GM19395 (cell line): ENCODE measurements at regions not wholly inside any gene's neighbourhood (a gene's known extent, or its start where the extent isn't known, plus 50 kb on each side); places are given as distances from the start of the nearest gene placed in this dataset.
"Not testable (repeated sequence)": the region's sequence is repeated elsewhere in the genome, so short reads cannot be mapped to it uniquely, and the experiment has no call there.

ENCODE experiments used
- ATAC-seq: cut with Tn5 transposase; IDR thresholded peaks from one replicate; pipeline ENCODE4 v1.9.1; 2021; ENCODE audit warnings: mild to moderate bottlenecking, moderate library complexity; ENCODE audit not compliant: unreplicated experiment

DNA sequence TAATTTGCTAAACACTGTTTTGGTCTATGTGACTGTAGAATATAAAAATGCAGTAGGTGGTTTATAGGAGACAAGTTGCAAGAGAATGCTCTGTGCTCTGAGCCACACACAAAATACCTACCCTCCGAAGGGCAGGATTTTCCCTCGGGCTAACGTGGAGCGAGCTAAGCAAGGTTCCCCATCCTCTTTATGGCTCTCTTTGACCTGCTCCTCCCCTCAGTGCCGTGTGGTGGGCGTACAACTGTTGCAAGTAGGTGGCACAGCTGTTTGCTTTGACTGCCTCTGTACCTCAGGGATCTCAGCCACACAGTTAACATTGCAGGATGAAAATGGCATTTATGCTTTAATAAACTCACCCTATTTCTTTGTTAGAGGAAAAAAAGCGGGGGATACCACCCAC lies 339.1 kb downstream of the SATB1 start:
- no peak for ATAC-seq

DNA sequence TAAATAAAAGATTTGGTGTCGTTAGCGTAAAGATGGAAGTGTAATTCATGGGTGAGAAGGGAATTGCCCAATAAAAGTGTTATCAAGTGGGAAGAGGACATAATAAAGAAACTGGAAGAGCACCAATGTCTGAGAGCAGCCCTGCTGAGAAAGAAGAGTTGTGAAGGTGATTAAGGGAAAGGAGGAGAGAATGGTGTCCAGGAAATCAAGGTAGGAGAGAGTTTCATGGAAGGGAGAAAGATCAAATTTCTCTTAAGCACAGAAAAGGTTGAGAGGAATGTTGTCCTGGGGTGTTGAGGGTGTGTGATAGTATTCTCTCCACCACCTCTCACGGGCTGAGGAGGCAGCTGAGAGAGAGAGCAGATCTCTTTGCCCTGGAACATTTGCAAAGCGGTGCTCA lies 339.7 kb downstream of the SATB1 start:
- no peak for ATAC-seq

DNA sequence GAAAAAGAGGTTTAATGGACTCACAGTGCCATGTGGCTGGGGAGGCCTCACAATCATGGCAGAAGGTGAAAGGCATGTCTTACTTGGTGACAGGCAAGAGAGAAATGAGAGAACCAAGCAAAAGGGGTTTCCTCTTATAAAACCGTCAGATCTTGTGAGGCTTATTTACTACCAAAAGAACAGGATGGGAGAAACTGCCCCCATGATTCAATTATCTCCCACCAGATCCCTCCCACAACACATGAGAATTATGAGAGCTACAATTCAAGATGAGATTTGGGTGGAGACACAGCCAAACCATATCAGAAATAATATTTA lies 340.8 kb upstream of the TBC1D5 start:
- not testable (repeated sequence) for ATAC-seq

DNA sequence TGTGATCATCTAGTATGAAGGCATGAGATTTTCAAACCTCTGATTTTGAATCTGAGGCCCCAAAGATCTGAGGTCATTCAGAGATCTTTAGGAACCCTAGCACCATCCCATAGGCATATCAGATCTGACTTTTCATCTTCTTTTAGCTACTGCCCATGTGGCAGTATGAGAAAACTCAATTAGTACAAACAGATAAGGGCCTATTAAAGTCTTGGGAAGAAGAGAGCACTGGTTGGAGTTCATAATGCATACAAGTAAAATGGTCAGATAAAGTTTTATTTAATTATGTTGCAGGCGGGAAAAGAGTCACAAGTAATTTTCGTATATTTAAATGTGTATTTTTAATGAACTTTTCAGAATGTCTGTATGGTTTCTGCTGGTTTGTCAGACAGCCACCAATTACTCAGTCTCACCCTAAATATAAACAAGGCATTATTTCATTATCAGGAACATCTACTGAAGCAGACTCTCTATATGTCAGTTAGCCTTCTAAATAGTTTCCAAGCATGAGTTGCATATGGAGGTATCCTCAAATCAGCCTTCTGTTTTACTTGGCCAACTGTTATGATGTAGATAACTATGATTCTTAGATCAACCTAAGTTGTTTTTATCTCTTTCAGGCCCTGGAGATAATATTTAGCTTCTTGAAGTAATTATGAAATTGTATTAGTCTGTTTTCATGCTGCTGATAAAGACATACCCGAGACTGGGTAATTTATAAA lies 340.3 kb upstream of the TBC1D5 start:
- ATAC-seq: no peak

DNA sequence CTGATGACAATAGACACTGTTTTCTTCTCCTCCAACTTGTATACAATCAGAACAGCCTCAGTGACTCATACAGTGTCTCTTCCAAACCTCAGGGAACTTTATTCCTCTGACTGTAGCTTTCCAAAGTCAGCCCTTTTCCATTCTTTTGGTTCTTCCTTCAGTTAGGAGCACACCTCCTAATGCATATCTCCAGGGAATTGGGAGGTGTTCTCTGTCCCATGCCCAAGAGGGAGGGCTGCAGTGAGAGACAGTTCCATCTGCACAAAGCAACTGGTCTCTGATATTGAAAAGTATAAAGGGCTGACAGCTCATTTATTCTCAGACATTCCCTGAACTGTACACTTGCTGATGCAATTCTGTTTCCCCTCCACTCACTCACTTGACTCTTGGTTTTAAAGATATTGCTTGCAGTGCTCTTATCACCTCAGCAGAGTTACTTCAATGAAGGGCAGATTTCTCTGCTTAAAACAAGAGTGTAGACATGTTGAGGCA lies 337.8 kb upstream of the TBC1D5 start:
- no peak for ATAC-seq

DNA sequence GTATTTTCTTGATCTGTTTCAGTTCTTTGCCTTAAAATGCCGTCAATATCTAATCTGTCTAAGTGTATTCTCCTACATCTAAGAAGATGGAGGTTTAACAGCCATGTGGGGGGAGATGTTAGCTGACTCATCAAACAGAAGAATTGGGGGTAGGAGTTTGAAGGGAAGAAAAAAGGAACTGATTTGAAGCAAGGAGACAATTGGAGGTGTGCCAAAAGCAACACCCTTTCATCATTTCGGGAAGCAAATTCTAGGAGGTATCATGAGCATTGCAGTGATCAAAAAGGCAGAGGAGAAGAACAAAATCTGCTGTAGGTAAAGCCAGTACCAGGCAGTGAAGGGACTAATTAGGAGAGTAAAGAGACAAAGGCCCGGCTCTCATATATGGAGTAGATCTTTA lies 337.3 kb upstream of the TBC1D5 start:
- no peak for ATAC-seq

DNA sequence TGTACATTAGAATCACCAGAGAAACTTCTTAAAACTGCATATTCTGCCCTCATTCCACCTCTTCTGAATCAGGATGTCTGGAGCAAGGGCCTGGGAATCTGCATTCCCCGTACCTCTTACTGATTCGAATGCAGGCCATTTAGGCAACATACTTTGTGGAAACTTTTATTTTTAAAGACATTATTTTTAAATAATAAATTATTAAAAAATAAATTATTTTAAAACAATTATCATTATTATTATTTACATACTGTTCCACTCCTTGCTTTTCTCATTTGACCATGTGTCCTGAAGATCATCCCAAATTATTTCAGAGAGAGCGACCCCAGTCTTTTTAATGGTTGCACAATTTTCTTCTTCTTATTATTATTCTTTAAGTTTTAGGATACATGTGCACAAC lies 336.6 kb upstream of the TBC1D5 start:
- ATAC-seq: no peak

DNA sequence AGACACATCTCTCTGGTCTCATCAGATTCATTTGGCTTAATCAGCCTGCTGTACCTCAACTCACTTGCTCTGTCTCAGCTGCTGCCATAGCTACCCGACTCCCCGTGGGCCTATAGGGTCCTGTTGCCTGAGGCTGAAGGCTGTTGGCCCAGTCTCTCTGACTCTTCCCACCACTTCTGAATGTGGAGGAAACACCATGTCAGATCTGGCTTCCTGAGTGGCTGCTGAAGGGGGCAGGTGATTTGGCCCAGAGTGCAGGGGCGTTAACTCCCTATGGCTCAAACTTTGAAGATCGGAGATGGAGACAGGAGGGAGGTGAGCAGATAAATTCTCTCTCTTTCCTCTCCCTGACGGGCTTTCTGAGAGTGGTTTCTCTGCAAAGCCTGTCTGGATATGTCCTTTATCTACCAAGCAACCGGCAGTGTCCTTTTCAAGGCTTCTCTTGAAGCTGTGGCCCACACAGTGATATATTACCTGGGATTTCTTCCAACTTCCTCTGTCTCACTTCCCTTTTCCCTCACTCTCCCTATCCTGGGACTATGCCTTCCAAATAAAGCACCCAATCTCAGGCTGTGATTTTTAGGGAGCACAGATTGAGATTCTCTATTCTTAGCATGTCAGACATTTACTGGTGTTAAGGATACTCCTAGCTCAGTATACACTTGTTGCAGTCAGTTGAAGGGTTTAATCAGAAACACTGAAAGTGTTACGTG lies 334.9 kb upstream of the TBC1D5 start:
- no peak for ATAC-seq

DNA sequence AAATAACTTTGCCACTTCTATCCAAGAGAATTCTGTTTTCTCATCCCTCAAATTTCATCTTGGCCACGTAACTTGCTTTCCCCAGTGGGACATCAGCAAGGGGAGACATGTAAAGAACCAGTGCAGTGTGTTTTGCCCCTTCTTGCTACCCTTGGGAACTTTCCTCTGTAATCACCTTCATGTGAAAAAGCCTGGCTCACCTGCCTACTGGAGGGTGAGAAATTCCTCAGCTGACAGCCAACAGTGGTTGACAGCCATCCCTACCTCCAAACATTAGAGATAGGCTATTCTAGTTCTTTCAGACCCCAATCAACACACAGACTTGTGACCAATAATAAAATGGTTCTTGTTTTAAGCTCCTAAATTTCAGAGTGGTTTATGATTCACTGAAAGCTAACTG lies 333.9 kb upstream of the TBC1D5 start:
- no peak for ATAC-seq

DNA sequence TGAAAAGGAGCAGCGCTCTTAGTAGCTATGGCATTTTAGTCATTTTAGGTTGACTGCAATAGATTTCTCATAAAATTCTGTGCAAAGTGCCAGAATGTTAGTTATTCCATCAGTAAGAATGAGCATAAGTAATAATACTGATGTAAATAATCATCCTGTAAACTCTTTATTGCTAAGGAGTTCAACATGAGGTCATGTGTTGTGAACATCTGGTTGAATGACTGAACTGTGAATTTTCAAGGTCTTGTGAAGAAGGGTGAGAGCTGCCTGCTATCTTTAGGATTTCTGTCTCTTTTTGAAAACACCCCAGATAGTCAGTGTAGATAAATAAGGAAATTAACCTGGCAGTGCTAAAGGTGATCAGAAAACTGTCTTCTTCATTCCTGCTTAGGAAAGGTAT lies 333.4 kb upstream of the TBC1D5 start:
- ATAC-seq: no peak

DNA sequence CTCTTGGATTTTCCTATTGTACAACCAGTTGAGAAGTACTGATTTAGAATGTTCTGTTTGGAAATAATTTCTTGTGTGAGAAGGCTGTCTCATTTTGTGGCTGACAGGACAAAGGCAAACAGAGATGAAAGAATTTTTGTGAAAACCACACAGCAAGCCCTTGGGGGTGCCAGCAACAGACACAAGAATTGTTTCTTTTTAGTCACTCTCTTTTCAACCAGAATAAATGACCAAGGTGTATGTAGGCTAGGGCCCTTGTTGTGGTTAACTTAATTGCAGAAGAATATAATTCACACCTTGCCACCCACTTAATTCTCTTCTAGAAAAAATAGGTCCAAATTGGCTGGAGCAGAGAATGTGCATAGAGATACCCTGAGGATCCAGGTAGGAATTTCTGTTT lies 329.4 kb upstream of the TBC1D5 start:
- no peak for ATAC-seq

DNA sequence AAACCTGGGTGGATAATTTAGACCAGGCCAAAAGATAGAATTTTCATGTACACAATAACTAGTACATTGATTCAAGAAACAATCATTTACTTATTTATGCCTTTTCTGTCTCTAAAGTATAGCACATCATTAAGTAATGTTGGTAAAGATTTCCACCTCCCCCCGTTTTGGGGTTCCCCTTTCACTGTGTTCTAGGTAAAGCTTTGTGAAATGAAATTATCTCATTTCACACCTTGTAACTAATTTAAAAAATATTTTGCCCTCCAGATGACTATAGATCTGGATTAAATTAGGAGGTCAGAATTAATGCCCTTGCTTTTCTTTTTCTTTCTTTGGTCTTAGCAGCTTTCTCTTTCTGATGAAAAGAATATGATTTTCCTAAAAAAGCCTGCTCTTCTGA lies 328.5 kb upstream of the TBC1D5 start:
- no peak for ATAC-seq

DNA sequence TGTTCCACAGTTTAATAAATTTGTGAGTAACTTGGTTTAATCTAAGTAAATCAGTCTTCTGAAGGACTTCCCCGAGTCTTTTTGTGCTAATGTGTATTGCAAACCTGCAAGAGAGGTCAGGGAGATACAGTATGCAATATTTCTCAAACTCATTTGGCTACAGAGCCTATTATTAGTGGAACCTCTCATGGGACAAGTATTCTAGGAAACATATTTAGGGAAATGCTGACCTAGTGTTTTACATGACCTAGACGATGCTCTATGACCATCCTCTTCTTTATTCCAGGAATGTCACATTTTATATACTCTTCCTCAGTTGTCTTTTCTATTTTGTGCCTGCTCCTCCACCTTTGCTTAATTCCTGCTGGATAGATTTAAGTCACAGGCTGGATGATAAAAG lies 327.8 kb upstream of the TBC1D5 start:
- no peak for ATAC-seq

DNA sequence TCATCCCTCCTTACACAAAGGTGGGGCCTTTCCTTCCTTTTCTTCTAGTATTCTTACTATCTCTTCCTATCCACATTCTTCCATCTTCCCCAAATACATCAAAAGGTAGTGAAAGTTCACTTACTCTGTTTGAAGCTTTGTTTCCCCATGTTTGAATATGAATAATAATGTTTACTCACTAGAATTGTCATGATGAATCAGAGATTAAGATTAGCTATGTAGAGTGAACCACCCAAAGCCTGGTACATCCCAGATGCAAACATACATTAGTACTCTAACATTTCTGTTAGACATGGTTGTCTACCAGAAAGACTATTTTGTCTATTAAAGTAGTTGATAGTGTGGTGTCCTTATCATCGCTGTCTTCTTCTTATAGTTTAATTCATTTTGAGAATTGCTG lies 327.1 kb upstream of the TBC1D5 start:
- ATAC-seq: no peak

DNA sequence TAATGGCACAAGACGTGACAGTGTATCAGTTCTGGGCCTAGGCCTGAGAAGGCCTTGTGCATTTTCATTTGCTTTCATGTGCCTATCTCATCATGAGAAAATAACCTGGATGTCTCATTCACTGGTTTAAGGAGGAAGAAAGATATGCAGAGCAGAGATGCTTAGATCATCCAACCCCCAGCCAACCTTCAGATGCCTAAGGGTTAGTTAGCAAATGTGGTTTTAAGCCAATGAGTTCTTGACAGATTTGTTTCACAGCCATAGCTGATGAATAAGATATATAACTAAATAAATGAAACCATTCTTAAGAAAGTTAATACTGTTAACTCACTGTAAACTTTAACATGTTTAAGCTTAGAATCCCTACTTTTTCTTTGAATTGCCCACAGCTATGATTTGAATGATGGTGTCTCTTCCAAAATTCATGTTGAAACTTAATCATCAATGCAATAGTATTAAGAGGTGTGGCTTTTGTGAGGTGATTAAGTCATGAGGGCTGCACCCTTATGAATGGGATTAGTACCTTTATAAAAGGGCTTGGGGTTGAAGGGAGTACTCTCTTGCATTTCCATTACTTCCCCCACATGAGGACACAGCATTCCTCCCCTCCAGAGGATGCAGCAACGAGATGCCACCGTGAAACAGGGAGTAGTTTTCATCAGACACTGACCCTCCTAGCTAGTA lies 324.6 kb upstream of the TBC1D5 start:
- ATAC-seq: no peak

DNA sequence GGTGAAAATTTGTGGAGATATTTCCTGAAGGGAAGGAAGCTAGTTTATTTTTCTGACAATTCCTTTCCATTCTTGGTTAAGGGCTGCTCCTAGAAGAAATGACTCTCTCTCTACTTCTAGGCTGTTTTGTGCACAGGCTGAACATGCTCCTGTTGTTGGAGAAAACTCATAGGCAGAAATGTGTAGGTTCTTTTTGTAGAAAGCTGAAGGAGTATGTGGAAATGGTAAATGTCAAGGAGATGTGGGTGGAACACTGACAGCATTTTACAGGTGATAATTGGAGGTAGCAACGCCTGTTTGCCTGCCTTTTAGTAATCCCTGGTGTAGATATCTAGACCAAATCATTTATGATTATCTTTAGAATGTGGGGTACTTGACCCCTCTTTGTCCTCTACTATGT lies 322.2 kb upstream of the TBC1D5 start:
- ATAC-seq: no peak

DNA sequence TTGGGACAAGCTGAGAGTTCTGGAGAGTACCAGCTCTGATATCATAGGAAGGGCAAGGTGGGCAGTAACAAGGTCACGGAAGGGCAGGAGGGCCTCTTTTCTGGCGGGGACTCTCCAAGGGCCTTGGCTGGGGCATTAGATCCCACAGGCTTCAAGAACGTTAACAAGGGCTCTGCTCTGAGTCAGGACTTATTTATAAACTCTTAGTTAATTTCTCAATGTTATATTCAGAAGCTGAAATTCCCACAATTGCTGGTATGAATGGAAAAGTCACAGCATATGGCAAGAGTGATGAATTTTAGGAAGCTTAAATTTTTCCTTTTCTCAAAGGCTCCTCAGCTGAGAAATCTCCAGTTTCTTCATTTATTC lies 320.2 kb upstream of the TBC1D5 start:
- no peak for ATAC-seq

DNA sequence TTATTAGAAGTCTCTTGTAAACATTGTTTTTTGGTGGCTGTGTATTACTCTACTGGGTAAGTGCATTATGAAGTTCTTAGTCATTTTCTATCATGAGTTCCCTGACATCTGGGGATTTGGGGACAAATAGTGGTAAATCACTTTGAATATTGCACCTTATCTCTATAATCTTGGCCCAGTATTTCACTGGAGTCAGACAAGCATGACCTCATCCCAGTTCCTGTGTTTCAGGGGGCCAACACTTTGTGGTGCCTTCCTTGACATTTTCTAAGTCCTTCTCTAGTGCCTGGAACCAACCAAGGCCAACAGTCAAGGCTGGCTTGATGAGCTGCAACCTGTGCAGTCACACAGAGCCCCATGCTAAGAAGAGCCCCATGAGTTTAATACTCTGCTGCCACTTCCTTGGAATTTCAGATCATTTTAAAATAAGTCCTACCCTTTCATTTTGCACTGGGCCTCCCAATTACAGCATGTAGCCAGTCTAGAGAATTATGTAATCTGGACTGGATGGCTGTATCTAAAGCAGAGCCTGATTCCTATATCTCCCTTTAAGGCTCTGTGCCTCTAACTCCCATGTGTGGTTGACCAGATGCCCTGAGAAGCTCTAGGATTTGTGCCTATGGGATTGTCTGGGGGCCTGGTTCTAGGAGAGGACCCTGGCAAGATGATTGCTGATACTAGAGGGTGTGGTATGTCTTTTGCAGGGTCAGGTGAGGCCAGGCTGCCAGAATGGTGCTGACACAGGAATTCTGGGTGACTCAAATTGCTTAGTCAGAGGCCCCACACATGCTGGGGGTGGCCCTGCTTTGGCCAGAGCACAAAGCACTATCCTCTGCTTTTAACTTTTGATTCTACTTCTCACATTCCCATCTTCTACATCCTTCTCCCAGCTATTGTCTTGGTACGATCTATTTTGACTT lies 319.6 kb upstream of the TBC1D5 start:
- no peak for ATAC-seq

DNA sequence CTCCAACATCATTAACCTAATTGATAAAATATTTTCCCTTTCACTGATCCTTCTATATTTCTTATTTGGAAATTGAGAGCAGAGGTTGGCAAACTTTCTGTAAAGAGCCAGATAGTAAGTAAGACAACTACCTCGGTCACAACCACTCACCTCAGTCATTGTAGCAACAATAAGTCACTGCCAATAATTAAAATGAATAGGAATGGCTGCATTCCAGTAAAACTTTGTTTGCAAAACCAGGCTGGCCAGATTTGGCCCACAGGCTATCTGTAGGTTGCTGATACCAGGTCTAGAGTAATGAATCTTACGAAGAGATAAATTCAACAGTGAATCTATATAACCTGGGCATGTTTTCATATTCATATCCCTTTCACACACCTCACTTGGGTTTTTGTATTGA lies 316.2 kb upstream of the TBC1D5 start:
- no peak for ATAC-seq

DNA sequence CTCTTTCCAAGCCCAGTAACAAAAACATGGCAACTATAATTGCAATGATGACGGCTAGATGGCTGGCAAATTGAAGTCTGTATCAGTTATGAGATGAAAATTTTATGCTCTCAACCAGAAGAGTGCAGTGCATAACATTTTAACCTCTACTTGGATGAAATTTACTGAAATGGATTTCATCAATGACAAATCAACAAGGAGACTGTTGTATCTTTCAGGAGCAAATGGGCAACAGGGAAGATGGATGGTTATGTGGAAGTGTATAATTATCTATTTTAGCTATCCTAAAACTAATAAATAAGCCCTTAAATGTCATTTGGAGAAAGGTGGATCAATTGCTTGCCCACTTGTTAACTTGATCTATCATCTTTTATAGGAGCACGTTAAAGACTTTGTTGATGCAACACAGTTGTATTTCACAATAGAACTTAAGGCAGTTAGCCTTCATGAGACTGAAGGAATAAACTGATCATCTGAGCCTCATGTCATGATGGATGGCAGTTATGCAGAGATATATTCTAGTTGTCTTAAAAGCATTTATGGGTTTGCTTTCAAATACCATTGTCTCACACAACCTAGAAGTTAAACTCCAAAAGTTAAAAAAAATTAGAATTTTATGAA lies 315.1 kb upstream of the TBC1D5 start:
- no peak for ATAC-seq

DNA sequence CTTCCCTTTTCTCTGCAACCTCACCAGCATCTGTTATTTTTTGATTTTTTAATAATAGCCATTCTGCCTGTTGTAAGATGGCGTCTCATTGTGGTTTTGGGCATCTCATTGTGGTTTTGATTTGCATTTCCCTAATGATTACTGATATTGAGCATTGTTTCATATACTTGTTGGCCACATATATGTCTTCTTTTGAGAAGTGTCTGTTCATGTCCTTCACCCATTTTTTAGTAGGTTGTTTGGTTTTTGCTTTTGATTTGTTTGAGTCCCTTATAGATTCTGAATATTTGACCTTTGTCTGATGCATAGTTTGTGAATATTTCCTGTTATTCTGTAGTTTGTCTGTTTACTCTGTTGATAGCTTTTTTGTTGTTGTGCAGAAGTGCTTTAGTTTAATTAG lies 312.2 kb upstream of the TBC1D5 start:
- ATAC-seq: no peak
